ENCODE measurements at regions not wholly inside any gene's neighbourhood (a gene's known extent, or its start where the extent isn't known, plus 50 kb on each side); places are given as distances from the start of the nearest gene placed in this dataset.

DNA sequence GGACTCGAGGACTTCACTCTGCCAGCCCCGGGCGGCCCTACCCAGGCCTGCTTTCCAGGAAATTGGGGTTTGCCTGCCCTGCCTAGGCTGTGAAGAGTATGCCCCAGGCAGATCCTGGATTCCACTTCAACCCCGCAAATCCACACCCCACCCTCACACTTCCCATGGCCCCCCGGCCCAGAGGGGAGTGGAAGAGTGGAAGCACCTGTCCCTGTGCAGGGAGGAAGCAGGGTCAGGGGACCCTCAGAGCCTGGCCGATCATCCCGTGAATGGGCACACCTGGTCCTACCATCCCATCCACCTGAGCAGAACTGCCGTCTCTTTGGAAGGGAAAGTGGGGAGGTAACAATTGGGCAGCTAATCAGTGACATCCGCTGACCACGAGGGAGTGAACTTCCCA, 245.2 kb downstream of the EIPR1 start:
- peaks cover 2% of the 10 kb centered on the region for H3K27me3 Mint-ChIP-seq
- DNase-seq (no peak), ATAC-seq (ENCODE audit: low read depth) (no peak)
- peaks cover under 1% of the 10 kb centered on the region for H3K4me1 Mint-ChIP-seq
- ChIA-PET POLR2A (no interaction called here), CTCF (no interaction called here)
- H3K36me3 Mint-ChIP-seq (ENCODE audit: low read depth) = no peaks in the 10 kb centered on the region
- H3K9me3 Mint-ChIP-seq = peaks cover 2% of the 10 kb centered on the region
- no peak overlapping the region for H3K27ac Mint-ChIP-seq
- intact Hi-C loops (cut with micrococcal nuclease) = no loop called here
- no peak overlapping the region for H3K4me3 Mint-ChIP-seq
- TF ChIP-seq, protein P1, sequence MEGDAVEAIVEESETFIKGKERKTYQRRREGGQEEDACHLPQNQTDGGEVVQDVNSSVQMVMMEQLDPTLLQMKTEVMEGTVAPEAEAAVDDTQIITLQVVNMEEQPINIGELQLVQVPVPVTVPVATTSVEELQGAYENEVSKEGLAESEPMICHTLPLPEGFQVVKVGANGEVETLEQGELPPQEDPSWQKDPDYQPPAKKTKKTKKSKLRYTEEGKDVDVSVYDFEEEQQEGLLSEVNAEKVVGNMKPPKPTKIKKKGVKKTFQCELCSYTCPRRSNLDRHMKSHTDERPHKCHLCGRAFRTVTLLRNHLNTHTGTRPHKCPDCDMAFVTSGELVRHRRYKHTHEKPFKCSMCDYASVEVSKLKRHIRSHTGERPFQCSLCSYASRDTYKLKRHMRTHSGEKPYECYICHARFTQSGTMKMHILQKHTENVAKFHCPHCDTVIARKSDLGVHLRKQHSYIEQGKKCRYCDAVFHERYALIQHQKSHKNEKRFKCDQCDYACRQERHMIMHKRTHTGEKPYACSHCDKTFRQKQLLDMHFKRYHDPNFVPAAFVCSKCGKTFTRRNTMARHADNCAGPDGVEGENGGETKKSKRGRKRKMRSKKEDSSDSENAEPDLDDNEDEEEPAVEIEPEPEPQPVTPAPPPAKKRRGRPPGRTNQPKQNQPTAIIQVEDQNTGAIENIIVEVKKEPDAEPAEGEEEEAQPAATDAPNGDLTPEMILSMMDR (IDR thresholded peaks at IDR 0.05) = no peak

DNA sequence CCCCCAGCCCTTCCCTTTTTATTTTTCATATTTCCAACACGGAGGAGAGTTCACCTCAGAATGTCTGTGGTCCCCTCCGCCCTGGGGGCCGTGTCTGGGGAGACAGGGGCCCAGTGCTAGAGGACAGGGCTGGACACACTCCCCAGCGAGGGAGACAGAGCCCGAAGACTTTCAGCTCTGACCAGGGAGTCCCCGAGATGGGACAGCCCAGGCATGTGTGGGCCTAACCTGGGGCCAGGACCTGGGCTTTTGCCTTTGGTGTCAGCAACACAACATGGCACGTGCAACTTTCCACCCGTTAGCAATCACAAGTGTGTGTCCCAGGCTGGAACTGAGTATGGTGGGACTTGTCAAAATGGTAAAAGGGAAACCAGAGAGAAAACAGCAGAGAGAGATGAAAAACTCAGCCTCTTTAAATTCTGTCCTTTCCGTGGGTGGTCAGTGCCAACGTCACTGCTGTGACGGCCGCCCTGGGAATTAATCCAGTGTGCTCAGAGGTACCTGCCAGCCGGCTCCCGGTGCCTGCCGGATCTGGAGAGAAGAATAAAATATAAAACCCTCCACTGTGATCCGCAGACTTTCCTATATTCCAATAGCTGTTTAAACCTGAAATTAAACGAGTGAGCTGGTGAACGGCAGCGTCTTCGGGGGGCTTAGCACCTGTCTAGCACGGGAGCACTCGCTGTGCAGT, 245.8 kb downstream of the EIPR1 start:
- H3K4me3 Mint-ChIP-seq = no peak overlapping the region

DNA sequence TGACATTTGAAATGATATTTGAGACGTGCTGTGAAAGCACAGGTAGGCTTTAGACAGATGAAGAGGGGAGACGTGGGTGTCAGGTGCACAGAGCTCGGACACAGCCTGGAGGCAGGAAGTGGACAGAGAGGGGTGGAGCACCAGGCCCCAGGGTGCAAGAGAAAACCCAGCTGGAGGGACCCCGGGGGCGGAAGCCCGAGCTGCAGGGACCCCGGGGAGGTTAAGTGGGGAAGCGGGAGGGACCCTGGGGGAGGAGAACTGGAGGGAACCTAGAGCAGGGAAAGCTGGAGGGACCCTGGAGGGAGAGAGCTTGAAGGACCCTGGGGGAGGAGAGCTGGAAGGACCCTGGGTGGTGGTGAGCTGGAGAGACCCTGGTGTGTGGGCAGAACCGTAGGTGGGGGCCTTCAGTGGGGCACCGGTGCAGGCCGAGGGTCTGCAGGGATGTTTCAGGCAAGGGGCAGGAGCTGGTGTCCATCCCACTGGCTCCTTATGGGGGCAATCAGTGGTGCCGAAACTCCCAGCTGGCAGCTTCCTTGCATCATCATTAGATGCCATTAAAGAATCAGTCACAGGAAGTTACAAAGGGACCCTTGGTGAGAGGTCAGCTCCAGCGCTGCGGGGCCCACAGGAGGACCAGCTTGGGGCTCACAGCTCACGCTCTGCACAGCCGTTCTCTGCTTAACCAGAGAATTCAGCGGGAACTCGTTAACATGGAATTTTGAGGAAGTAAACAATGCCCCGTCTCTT, 246.6 kb downstream of the EIPR1 start:
- intact Hi-C loops (cut with micrococcal nuclease) = no loop called here
- Mint-ChIP-seq H3K9me3 (peaks cover 2% of the 10 kb centered on the region), H3K27me3 (peaks cover 2% of the 10 kb centered on the region), H3K27ac (no peak overlapping the region), H3K36me3 (ENCODE audit: low read depth) (no peaks in the 10 kb centered on the region), H3K4me3 (no peak overlapping the region), H3K4me1 (peaks cover 6% of the 10 kb centered on the region)
- no peak for ATAC-seq (ENCODE audit: low read depth)
- no peak for DNase-seq
- ChIA-PET POLR2A (no interaction called here), CTCF (no interaction called here)
- TF ChIP-seq, protein P1 (IDR thresholded peaks at IDR 0.05) = no peak

More for the DNA sequence above, 245.8 kb downstream of the EIPR1 start:
- CTCF ChIA-PET = no interaction called here
- ATAC-seq (ENCODE audit: low read depth) = no peak
- H3K27ac Mint-ChIP-seq = no peak overlapping the region
- peaks cover 2% of the 10 kb centered on the region for H3K27me3 Mint-ChIP-seq
- no peak for DNase-seq
- intact Hi-C loops (cut with micrococcal nuclease) = no loop called here
- no peaks in the 10 kb centered on the region for H3K36me3 Mint-ChIP-seq (ENCODE audit: low read depth)
- peaks cover 2% of the 10 kb centered on the region for H3K9me3 Mint-ChIP-seq
- TF ChIP-seq, protein P1 (IDR thresholded peaks at IDR 0.05) = no peak
- POLR2A ChIA-PET = no interaction called here
- H3K4me1 Mint-ChIP-seq = peaks cover 6% of the 10 kb centered on the region

DNA sequence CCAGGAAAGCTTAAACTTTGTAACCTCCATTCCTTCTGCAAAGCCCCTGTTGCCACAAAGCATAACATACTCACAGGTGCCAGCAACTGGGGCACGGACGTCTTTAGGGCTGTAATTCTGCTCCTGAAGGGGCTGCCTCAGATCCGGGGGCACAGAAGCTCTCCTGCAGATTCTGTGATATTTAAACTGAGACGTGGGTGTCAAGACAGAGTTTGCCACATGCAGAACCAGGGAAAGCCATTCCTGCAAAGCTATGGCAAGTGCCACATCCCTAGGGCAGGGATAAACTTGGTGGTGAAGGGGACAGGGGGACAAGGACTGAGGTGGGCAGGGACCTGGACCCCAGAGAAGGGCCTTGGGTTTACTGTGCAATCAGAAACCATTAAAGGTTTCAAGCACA, 247.2 kb downstream of the EIPR1 start:
- no peaks in the 10 kb centered on the region for H3K36me3 Mint-ChIP-seq (ENCODE audit: low read depth)
- ATAC-seq (ENCODE audit: low read depth) (no peak), DNase-seq (no peak)
- peaks cover 2% of the 10 kb centered on the region for H3K27me3 Mint-ChIP-seq
- intact Hi-C loops (cut with micrococcal nuclease) = no loop called here
- POLR2A ChIA-PET = no interaction called here
- CTCF ChIA-PET = no interaction called here
- no peak overlapping the region for H3K27ac Mint-ChIP-seq
- TF ChIP-seq, protein P1 (IDR thresholded peaks at IDR 0.05) = no peak
- peaks cover 2% of the 10 kb centered on the region for H3K9me3 Mint-ChIP-seq
- no peak overlapping the region for H3K4me3 Mint-ChIP-seq
- H3K4me1 Mint-ChIP-seq = peaks cover 6% of the 10 kb centered on the region

DNA sequence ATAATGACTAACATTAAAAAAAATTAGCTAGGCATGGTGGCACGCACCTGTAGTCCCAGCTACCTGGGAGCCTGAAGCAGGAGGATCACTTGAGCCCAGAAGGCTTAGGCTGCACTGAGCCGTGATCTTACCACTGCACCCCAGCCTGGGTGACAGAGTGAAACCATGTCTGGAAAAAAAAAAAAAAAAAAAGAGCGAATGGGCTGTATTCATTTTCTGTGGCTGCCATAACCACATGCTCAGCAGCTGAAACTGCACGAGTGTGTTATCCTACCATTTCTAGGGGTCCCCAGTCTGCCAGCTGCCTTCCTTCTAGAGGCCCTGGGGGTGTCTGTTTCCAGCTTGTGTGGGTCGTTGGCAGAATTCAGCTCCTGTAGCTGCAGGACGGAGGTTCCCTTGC, 247.8 kb downstream of the EIPR1 start:
- no peak for ATAC-seq (ENCODE audit: low read depth)
- H3K4me3 Mint-ChIP-seq = no peak overlapping the region
- H3K27me3 Mint-ChIP-seq = peaks cover 2% of the 10 kb centered on the region
- H3K27ac Mint-ChIP-seq = no peak overlapping the region
- no peaks in the 10 kb centered on the region for H3K36me3 Mint-ChIP-seq (ENCODE audit: low read depth)
- ChIA-PET POLR2A (no interaction called here), CTCF (no interaction called here)
- TF ChIP-seq, protein P1 (IDR thresholded peaks at IDR 0.05) = no peak
- peaks cover 2% of the 10 kb centered on the region for H3K9me3 Mint-ChIP-seq
- DNase-seq = no peak
- intact Hi-C loops (cut with micrococcal nuclease) = no loop called here
- H3K4me1 Mint-ChIP-seq = peaks cover 6% of the 10 kb centered on the region
